ENCODE measurements at regions not wholly inside any gene's neighbourhood (a gene's known extent, or its start where the extent isn't known, plus 50 kb on each side); places are given as distances from the start of the nearest gene placed in this dataset.

DNA sequence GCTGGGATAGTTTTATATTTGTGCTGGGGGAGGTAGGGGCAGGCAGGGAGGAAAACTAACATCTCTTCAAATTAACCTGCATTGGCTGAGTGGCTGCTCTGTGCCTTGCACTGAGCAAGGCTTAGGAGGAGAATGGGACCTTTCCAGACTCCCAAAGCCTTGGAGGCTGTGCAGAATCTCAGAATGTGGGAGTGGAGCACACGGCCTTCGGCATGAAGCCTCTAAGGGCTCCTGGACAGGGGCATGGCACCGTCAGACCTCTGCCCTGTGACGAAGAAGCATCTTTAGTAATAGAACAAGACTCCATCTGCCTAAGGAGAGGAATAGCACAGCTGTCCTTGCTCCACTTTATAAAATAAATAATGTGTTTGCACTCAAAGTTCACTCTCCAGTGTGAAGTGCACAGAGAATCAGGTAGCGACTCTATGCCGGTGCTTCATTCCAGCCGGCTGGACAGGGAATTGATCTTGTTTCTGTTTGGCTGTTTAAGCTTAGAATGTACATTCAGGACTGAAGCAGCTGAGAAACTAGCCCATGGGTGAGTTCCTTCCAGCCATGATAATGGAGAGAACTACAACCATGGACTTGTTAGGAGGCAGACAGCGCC, 228.5 kb upstream of the ADAMTS9 start:
- DNase-seq (ENCODE audit: low read depth, low spot score), result no peak

DNA sequence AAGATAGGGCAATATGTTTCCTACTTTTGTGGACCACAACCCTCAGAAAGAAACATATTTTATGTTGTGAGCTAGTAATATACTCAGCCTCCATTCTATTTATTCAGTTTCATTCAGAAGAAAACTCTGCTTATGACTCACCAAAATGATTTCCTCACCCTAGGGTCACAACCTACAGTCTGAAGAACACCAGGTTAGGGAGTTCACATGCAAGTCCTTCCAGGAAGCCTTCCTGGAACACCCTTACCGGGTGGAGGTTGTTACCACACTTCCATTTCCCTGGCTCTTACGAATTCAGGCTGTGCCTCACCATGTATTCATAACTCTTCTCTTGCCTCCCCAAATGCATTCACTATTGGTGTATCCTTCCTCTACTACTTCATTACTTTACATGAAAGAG, 228.0 kb upstream of the ADAMTS9 start:
- peak; percentile 7 for DNase-seq (ENCODE audit: low read depth, low spot score)

DNA sequence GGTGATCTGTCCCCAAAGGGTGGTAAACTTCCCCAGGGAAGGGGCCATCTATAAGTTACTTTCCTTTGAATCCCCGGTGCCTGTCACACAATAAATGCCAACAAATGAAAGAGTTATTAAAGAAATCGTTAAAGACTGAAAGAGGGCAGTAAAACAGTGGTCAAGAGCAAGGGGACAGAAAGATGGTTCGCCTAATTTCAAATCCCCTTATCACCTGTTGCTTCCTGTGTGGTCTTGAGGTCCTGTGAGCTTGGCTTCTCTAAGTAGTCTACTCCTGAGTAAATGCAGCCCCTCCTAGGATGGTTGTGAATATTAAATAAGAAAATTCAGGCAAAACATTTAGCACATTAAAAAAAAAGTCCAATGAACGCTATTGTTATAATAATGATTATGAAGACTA, 225.7 kb upstream of the ADAMTS9 start:
- DNase-seq (ENCODE audit: low read depth, low spot score), result no peak

DNA sequence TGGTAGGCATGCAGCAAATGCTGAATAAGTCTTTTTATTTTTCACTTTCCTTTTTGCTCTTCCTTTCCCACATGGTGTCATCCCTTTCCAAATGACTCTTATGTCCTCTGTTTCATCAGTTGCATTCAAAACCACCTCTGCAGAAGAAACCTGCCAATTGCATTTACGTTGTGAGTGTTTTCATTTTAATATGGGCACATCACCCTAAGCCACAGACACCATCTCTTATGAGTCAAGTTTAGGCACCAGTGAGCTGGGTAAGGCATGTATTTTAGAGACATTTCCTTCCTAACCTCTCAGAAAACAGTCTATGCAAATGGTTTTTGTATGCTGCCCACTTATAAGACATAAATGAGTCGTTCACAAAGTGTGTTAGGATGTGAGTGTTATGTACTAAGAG, 223.3 kb upstream of the ADAMTS9 start:
- no peak for DNase-seq (ENCODE audit: low read depth, low spot score)

DNA sequence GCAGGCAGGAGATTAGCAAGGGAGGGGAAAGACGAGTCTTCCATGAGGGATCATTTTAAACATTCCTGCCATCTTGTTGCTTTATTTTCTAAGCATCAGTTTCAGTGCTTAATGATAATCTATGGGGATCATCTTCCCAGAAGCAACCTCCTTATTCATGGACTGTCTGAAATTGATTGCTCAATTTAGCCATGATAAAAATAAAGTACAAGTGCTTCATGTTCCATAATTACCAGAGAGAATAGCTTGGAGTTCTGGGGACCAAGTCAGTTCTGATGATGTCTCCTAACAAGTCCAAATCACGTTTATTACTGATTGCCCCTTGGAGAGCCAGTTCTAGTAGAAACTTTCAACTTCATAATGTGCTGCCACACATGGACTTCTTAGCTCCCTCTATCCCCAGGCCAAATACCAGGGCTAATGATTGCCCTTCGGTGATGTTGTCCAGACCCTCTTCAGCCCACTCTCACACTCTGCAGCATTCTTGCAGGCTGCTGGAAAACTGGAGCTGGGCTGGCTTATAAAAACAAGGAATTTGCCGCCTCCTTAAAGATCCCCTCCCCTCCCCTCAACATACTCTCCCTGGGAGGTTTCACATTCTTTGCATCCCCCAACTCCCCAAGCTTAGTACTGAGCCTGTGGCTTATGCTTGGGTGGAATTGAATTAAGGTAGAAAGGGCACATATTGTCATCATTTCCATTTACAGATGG, 222.1 kb upstream of the ADAMTS9 start:
- DNase-seq (ENCODE audit: low read depth, low spot score), result no peak

DNA sequence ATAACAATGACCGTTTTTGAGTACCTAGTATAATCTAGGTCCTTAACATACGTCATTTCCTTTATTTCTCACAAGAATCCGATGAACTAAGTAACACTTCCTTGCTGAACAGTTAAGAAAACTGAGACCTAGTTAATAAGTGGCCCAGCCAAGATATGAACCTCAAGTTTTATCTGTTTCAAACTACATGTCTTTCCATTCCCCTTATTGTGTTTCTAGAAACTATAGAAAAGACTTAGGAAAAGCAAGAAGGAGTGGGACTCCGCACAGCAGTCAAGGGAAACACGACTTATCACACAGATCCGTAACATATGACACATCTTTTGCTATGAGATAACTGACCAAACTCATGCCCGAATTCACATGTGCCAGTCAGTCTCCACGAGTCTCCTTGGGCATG, 221.2 kb upstream of the ADAMTS9 start:
- DNase-seq (ENCODE audit: low read depth, low spot score), result no peak

DNA sequence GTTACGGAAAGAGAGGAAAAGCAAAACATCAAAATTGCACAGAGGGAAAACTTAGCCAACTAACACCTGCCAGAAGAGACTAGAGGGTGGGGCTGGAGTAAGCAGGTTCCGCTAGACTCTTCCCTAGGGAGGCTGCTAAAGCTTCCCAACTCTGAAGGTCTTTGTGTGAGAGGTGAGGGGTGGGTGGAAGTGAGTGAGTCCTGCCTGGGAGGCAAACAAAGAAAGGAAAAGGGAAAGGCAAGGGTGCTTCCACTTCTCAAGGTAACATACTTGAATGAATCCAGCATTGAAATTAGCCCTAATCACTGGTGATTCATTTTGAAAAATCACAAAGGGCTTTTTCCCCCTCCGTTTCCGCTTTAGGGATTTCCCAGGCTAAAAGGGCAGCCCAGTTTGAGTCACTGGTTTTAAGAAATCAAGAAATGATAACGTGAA, 220.5 kb upstream of the ADAMTS9 start:
- DNase-seq (ENCODE audit: low read depth, low spot score), result no peak

DNA sequence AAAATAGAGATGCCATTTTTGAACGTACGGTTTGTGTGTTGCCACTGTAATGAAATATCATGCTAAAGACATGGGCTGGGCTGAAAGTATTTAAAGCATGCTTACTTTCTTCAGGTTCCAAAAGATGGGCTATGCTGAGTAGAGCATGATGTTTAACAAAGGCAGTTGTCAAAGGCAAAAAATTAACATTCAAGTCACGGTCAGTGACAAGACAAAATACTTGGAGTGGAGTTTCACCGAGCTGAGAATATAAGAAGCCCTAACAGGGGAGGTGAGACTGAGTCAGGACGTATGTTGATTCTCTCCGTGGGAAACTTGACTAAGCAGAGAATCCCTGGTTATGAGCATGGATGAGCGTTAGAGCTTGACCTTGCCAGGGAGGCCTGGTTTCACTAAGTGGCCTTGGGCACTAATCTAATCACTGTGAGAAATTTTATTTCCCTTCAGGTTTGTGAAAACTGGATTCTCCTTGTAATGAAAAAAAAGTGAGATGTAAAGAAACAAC, 218.2 kb upstream of the ADAMTS9 start:
- no peak for DNase-seq (ENCODE audit: low read depth, low spot score)

DNA sequence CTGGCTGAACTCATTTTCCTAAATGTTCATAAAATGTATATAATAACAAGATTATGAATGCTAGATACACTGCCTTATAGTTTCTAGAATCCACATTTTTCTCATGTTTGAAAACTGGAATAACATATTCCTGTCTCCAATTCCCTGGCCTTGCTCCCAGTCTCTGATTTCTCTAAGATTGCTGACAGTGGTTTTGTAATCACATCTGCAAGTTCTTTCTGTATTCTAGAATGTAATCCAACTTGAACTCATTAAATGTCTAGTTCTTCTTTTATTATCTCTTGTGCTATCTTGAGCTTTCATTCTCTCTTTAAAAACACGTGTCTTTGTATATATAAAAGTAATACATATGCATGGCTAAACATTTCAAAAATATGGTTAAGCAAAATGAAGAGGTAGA, 215.2 kb upstream of the ADAMTS9 start:
- no peak for DNase-seq (ENCODE audit: low read depth, low spot score)

DNA sequence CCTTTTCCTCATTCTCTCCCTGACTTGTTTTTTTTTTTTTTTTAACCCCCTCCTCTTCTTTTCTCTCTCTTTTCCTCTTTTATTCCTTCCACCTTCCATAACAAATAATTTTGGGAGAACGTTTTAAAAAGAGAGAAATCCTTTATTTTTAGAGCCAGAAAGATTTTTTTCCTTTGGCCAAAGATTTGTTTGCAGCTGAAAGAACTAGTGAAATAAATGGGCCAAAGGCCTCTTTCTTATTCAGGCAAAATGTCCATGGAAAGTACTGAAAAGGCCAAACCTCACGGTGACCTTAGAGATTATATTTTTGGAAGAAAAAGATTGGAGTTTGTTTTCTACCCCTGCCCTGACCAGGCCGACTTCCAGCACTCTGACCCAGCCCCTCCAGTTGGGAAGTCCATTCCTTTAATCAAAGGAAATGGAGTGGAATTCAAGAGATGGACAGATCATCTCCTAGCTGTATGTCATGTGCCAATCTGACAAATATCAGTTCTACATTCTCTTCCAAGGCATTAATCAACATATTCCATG, 214.3 kb upstream of the ADAMTS9 start:
- DNase-seq (ENCODE audit: low read depth, low spot score), result no peak

DNA sequence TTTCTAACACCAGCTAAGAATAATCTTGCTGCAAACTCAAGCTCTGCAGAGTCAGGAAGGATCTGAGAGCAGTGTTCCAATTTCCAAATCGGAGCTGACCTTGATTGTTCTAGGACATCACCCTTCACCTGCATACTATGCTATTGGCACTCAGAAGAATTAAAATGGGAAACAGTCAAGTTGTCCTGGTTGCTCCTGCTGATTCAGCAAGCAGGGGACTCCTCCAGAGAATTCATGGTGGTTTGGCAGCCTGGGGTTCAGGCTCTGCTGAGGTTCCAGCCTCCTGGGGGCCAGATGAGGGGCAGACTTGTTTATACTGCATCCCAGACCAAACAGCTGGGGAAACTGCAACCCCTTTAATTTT, 213.7 kb upstream of the ADAMTS9 start:
- no peak for DNase-seq (ENCODE audit: low read depth, low spot score)

DNA sequence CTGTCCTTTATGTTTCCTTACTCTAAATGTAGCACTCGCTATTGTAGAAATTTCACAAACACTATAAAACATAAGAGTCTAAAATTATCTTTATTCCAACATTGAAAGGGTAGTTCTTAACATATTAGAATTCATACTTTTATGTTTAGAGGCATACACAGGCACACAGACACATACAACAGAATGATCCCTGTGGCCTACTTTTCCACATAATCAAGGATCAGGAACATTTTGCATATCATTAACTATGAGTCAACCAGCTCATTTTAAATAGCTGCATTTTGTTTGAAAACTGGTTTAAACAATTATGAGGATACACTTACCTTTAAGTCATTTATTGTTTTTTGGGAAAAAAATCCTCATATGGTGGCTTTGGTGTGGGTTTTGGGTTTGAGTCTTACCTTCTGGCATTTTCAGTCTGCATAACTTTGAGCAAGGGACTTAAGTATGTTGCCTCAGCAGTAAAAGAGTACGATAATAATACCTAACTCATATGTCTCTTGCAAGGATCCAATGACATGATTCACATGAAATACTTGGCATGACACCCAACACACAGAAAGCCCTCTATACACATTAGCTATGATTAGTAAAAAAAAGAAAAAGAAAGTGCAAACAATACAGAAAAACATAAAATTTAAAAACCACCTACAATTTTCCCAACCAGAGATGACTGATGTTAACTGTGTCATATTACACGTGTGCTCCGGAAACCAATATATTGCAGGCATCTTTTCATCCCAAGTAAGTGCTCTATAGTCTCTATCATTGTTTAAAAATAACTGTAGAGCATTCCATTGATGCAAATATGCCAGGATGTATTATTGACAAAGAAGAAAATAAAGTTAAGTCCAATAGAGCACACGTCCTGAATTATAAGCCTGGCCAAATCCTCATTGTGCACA, 213.1 kb upstream of the ADAMTS9 start:
- DNase-seq (ENCODE audit: low read depth, low spot score), result no peak

DNA sequence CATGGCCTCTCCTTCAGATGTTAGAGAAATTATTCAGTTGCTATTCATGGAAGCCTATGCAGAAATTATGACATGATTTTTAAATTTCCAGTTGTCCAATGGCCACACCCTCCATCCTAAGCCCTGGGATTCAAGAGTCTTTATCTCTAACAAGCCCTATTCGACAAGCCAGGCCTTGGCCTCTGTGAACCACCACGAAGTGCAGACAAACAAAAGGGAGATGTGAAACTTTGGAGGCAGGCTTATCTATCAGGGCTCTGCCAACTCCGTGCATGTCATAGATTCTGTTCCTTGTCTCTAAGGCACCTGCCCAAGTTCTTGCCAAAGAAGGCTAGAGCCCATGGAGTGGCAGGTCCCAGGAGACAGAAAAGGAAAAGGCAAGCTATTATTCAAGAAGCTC, 212.4 kb upstream of the ADAMTS9 start:
- no peak for DNase-seq (ENCODE audit: low read depth, low spot score)

DNA sequence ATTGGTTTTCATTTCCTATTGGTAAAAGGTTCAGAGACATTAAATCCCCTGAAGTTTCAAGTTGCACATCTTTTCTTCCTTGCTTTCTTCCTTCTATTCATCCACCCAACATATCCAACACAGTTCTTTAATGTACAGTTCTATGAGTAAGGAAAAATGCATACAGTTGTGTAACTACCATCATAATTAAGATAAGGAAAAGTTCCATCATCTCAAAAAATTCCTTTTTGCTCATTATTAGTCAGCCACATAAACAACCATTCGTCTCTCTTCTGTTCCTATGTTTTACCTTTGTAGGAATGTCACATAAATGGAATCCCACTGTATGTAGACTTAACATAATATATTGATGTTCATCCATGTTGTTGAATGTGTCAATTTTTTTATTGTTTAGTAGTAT, 211.1 kb upstream of the ADAMTS9 start:
- DNase-seq (ENCODE audit: low read depth, low spot score), result no peak

DNA sequence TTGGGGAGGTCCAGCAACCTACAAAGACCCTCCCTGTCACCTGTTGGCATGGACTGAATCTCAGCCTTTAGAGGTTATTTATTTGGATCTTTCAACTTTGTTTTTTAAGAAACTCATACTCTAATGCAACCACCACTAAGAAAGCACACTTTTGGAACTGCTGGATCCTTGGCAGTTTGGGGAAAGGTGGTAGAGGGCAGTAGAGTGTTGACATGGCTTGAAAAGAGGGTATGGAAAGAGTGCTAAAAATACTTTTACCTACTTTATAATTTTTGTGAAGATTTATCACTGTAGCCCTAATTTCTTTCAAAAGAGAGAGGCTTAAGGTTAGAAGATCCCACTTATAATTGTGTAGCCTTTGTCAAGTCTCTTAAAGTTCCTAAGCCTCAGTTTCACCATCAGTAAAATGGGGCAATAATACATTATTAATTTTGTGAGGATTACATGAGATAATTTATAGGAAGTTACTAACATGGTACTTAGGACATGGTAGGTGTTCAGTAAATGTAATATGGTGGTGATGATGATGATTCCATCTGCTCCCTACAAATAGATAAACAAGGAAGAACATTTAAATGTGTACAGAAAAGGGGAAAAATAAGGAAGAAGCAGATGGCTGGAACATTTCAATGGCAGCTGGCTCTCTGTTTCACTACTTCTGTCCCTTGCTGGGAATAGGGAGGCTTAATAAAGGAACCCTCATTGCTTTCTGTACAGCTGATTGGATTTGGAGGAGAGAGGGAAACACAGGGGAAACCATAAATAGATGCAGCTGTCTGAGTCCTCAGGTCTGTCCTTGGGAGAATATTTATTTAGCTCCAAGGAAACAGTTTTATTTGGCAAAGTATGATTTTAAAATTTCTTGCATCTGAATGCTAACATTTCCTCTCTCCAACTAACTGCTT, 208.4 kb upstream of the ADAMTS9 start:
- no peak for DNase-seq (ENCODE audit: low read depth, low spot score)

DNA sequence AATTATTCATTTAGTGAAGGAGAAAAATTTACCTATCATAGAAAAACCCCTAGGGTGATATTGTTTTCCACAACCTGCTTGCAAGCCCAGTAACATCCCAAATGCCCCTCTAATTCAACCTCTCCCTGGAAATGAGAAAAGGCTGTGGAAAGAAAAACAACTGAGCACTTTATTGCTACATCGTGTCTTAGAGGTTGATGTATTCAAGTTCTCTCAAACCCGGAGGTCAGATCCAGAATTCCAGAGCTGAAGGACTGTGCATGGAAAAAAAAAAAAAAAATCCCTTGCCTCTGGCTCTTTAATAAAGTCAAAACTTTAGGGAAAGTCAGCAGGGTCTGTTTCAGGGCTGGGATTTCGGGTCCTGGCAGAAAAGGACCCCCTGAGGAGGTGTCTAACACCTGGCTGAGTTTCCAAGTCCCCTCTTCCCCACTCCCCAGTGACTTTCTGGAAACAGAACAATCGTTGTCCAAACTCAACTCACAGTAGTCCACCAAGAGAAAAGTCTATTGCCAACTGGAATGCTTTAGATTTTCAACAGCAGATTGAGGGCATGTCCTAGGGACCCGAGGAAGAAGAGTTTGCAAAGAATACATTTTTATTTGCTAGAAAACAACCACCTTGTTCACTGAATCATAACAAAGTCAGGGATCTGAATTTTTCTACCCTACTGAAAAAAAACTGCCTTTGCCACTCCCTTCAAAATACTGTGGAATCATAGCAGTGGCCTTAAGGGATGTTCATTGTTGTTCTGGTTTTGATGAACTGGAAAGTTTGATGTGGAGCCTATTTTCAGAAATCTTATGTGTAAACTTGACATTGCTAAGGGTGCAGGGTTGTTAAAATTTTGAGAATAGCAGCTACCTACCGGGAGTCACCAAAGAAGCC, 207.5 kb upstream of the ADAMTS9 start:
- no peak for DNase-seq (ENCODE audit: low read depth, low spot score)

DNA sequence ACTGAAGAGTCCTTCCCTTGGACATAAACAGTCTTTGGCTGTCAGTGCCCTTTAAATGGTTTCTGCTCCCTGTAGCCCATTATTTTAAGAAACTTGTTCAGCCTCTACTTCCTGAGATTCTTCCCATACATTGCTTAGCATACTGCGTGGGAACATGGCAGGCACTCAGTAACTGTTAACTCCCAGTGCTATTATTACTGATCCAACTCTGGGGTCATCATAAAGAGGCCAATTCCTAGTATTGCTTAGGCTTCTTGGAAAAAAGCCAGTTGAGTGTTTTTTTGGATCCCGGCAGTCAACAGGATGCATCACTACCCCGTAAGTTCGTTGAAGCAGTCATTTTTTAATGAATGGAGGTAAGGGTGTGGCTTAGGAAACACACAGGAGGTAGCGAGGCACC, 206.2 kb upstream of the ADAMTS9 start:
- DNase-seq (ENCODE audit: low read depth, low spot score), result no peak

DNA sequence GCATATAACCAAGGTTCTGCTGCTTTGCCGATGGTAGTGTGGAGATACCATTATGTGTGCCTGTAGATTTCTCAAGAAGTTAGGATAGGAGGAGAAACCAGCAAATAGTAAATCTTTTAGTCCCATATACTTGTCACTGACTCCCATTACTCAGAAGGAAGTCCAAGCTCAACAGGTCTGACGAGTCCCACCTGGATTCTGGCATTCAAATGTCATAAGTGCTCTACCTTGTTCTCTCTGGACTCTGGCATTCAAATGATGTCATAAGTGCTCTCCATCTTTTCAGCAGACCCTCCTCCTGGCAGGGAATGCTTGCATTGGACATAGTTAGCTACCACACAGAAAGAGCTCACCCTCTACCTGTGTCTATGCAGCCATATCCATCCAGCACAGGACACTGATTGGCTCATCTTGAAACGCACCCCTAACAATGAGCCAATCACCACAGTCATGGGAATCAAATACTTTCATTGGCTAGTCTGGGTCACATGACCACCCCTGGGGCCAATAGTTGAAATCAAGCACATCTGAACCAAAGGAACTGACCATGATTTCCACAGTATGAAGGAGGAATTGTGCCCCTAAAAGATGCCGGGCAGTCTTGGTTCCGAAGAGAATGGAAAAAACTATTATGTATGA, 205.0 kb upstream of the ADAMTS9 start:
- DNase-seq (ENCODE audit: low read depth, low spot score), result no peak

DNA sequence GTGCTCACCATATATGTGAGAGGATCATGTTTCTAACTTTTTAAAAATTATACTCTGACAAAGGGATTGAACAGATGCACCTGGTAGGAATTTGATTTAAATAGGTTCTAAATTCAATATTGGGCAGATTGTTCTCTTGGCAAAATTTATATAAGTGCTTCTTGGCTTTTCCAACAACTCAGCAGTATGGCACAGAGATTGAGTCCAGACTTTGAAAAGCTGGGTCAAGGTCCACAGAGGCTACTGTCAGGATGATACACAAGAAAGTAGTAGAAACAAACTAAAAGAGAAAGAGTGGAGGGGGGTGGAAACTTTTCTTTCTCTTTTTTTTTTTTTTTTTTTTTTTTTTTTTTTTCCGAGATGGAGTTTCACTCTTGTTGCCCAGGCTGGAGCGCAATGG, 203.2 kb upstream of the ADAMTS9 start:
- no peak for DNase-seq (ENCODE audit: low read depth, low spot score)

DNA sequence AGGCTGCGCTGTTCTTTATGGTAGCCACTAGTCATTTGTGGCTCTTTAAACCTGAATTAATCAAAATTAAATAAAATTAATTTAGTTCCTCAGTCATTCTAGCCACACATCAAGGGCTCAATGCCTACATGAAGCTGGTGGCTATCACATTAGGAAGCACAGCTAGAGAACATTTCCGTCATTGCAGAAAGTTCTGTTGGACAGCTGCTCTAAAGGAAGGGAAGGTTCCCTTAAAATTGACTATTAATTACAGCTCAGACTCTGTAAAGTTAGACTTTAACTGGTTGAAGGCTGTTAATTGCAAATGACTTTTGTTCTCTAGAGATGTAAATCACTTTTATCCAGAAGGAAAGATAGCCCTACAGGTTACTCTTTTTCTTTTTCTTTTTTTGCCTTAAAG, 202.7 kb upstream of the ADAMTS9 start:
- no peak for DNase-seq (ENCODE audit: low read depth, low spot score)
